ENCODE measurements at regions not wholly inside any gene's neighbourhood (a gene's known extent, or its start where the extent isn't known, plus 50 kb on each side); places are given as distances from the start of the nearest gene placed in this dataset.

DNA sequence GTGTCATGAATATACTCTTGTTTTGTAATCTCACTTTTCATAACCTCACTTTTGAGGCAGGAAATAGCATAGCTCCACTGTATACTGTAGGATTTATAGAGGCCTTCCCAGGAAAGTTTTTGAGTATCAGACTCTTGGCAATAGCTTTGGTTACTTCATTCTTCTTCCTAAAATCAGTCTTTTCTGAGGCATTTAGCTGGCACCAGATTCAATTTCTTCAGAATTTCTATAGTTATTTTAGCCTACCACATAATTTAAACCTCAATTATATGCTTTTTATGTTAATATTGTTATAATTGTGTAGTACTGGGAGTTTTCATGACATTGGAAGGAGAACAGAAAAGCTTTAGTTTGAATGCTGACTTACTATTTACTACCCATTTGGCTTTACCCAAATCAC, 322.3 kb upstream of the FAR2 start:
- Histone ChIP-seq H3F3A (ENCODE audit: low read length, unreplicated experiment) (no peaks in the 10 kb centered on the region), H3K27me3 (ENCODE audit: low read length) (no peaks in the 10 kb centered on the region), H2AFZ (ENCODE audit: low read length) (no peak overlapping the region), H3K4me2 (ENCODE audit: low read length) (no peak overlapping the region), H3K9ac (ENCODE audit: low read length) (no peak overlapping the region), H3K4me3 (ENCODE audit: low read length) (no peak overlapping the region), H4K20me1 (ENCODE audit: low read length) (no peaks in the 10 kb centered on the region), H3K9me3 (ENCODE audit: low read length) (no peaks in the 10 kb centered on the region), H3K4me1 (ENCODE audit: insufficient read depth, low read length) (no peaks in the 10 kb centered on the region), H3K9me2 (replicated peaks; ENCODE audit: low read length) (0 out of 2 replicates have a peak, but pooled peaks cover 5% of the 10 kb centered on the region), H3K36me3 (ENCODE audit: low read depth, low read length) (no peaks in the 10 kb centered on the region), H3K27ac (ENCODE audit: low read length) (no peak overlapping the region), H3K79me2 (ENCODE audit: low read length) (no peaks in the 10 kb centered on the region)
- intact Hi-C loops (cut with micrococcal nuclease): no loop called here
- no TSS peak for BruUV-seq (replicated peaks)
- ATAC-seq (no peak), DNase-seq (no peak)
- POLR2A ChIA-PET (ENCODE audit: unreplicated experiment): no interaction called here
- CTCF ChIA-PET: interaction anchor here (0.6 kb wide), 2 partner anchors 19 to 55 kb away, joined by 3 to 4 read pairs; no protein-coding TSS in a partner anchor
- TF ChIP-seq EZH2 (IDR thresholded peaks at IDR 0.05; ENCODE audit: low read length, unreplicated experiment) (no peak), EZH2phosphoT487 (IDR thresholded peaks at IDR 0.05; ENCODE audit: borderline replicate concordance, low read length) (no peak)
- TF ChIP-seq, protein P1, sequence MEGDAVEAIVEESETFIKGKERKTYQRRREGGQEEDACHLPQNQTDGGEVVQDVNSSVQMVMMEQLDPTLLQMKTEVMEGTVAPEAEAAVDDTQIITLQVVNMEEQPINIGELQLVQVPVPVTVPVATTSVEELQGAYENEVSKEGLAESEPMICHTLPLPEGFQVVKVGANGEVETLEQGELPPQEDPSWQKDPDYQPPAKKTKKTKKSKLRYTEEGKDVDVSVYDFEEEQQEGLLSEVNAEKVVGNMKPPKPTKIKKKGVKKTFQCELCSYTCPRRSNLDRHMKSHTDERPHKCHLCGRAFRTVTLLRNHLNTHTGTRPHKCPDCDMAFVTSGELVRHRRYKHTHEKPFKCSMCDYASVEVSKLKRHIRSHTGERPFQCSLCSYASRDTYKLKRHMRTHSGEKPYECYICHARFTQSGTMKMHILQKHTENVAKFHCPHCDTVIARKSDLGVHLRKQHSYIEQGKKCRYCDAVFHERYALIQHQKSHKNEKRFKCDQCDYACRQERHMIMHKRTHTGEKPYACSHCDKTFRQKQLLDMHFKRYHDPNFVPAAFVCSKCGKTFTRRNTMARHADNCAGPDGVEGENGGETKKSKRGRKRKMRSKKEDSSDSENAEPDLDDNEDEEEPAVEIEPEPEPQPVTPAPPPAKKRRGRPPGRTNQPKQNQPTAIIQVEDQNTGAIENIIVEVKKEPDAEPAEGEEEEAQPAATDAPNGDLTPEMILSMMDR (conservative IDR thresholded peaks at IDR 0.05; ENCODE audit: low read depth, low read length): no peak

DNA sequence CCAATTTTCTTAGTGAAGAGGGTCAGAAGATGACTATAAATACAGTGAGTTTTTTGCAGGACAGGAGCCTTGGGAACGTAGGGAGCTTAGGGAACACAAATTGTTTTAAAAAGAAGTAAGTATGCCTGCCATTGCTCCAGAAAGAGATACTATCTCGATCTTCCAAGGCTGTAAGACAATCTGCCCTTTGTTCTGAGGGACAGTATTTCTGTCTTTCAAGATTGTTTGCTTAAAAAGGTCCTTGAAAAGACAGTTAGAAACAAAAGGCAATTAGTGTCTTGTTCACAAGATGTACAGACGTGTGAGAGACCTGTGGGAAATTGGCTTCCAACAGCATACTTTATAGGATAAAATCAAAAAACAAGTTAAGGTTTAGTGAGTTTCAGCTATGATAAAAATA, 321.2 kb upstream of the FAR2 start:
- H3K27me3 ChIP-seq (ENCODE audit: low read length): no peaks in the 10 kb centered on the region
- peak; percentile 37; the same call in 1 of the 2 replicates for ATAC-seq
- ChIA-PET POLR2A (ENCODE audit: unreplicated experiment) (no interaction called here), CTCF (no interaction called here)
- H3K36me3 ChIP-seq (ENCODE audit: low read depth, low read length): no peaks in the 10 kb centered on the region
- H3K9me2 ChIP-seq (replicated peaks; ENCODE audit: low read length): 0 out of 2 replicates have a peak, but pooled peaks cover 5% of the 10 kb centered on the region
- intact Hi-C loops (cut with micrococcal nuclease): no loop called here
- no peak overlapping the region for H3K27ac ChIP-seq (ENCODE audit: low read length)
- no peaks in the 10 kb centered on the region for H3K79me2 ChIP-seq (ENCODE audit: low read length)
- no peak for DNase-seq
- H3K9me3 ChIP-seq (ENCODE audit: low read length): no peaks in the 10 kb centered on the region
- TF ChIP-seq, protein P1 (conservative IDR thresholded peaks at IDR 0.05; ENCODE audit: low read depth, low read length): no peak
- TF ChIP-seq EZH2phosphoT487 (IDR thresholded peaks at IDR 0.05; ENCODE audit: borderline replicate concordance, low read length) (no peak), EZH2 (IDR thresholded peaks at IDR 0.05; ENCODE audit: low read length, unreplicated experiment) (no peak)
- no TSS peak for BruUV-seq (replicated peaks)
- H3F3A ChIP-seq (ENCODE audit: low read length, unreplicated experiment): no peaks in the 10 kb centered on the region
- peak overlapping the region; percentile 1; the same call in 1 of the 2 replicates for H2AFZ ChIP-seq (ENCODE audit: low read length)
- H3K9ac ChIP-seq (ENCODE audit: low read length): no peak overlapping the region
- H3K4me1 ChIP-seq (ENCODE audit: insufficient read depth, low read length): no peaks in the 10 kb centered on the region
- no peak overlapping the region for H3K4me2 ChIP-seq (ENCODE audit: low read length)
- no peaks in the 10 kb centered on the region for H4K20me1 ChIP-seq (ENCODE audit: low read length)
- H3K4me3 ChIP-seq (ENCODE audit: low read length): no peak overlapping the region

DNA sequence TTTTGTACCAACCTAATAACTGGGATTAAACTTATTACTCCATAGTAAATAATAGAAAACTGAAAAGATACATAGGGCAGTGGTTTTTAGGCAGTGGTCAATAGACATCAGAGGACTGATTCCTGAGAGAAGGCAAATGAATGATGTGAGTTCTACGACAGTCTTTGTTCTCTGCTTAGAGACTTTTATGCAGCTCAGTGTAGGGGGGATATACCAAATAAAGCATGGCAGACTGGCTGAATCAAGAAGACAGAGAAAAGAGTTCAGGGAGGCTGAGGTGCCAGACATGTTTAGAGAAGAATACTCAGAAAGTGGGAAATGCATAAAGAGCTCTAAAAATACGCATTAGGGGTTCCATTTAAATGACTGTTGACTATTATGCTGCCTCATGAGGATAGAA, 320.8 kb upstream of the FAR2 start:
- Histone ChIP-seq H3K9me3 (ENCODE audit: low read length) (no peaks in the 10 kb centered on the region), H2AFZ (ENCODE audit: low read length) (no peak overlapping the region), H3K27me3 (ENCODE audit: low read length) (no peaks in the 10 kb centered on the region), H3K79me2 (ENCODE audit: low read length) (no peaks in the 10 kb centered on the region), H3K4me3 (ENCODE audit: low read length) (no peak overlapping the region), H3F3A (ENCODE audit: low read length, unreplicated experiment) (no peaks in the 10 kb centered on the region), H4K20me1 (ENCODE audit: low read length) (no peaks in the 10 kb centered on the region), H3K4me1 (ENCODE audit: insufficient read depth, low read length) (no peaks in the 10 kb centered on the region), H3K27ac (ENCODE audit: low read length) (no peak overlapping the region), H3K9ac (ENCODE audit: low read length) (no peak overlapping the region), H3K36me3 (ENCODE audit: low read depth, low read length) (no peaks in the 10 kb centered on the region), H3K9me2 (replicated peaks; ENCODE audit: low read length) (0 out of 2 replicates have a peak, but pooled peaks cover 5% of the 10 kb centered on the region), H3K4me2 (ENCODE audit: low read length) (no peak overlapping the region)
- DNase-seq (no peak), ATAC-seq (no peak)
- intact Hi-C loops (cut with micrococcal nuclease): no loop called here
- ChIA-PET POLR2A (ENCODE audit: unreplicated experiment) (no interaction called here), CTCF (no interaction called here)
- TF ChIP-seq EZH2 (IDR thresholded peaks at IDR 0.05; ENCODE audit: low read length, unreplicated experiment): no peak
- TF ChIP-seq, protein P1 (conservative IDR thresholded peaks at IDR 0.05; ENCODE audit: low read depth, low read length): no peak
- TF ChIP-seq EZH2phosphoT487 (IDR thresholded peaks at IDR 0.05; ENCODE audit: borderline replicate concordance, low read length): no peak
- no TSS peak for BruUV-seq (replicated peaks)

Measured in PC-3 (cell line).